ENCODE measurements at regions not wholly inside any gene's neighbourhood (a gene's known extent, or its start where the extent isn't known, plus 50 kb on each side); places are given as distances from the start of the nearest gene placed in this dataset.

DNA sequence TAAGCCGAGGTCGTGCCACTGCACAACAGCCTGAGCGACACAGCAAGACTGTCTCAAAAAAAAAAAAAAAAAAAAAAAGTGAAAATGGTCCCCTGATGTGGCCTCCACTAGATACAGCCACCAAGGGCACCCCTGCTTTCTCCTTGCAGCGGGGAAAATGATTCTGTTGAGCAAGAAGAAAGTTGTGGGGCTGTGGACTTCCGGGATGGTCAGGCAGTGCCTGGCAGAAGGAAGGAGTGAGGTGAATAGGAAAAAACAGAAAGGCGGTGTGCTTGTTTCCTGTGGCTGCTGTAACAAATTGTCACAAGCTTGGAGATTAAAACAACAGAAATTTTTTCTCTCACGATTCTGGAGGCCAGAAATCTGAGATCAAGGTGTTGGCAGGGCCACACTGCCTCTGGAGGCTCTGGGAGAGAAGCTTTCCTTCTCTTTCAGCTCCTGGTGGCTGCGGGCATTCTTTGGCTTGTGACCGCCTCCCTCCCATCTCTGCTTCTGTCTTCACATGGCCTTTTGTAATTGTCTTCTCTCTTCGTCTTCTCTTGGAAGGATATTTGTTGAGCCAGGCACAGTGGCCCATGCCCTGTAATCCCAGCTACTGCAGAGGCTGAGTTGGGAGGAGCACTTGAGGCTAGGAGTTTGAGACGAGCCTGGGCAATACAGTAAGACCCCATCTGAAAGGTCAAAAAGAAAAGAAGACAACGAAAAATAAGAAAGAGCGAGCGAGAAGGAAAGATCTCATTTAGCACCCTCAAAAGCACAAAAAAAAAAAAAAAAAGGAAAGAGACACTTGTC is 116.6 kb upstream of the MED13L start:
- no peak overlapping the region for H3K4me3 Mint-ChIP-seq
- no CpG with 5 or more reads among the region's 14 CpGs for WGBS (ENCODE audit: extremely low coverage, insufficient read length, low lambda C conversion rate)
- no peak overlapping the region; a peak in 1 of 7 replicates for H3K27ac Mint-ChIP-seq

More for the DNA sequence above, 116.6 kb upstream of the MED13L start:
- Histone ChIP-seq H2BK120ac (ENCODE audit: low read depth, low read length, poor library complexity, severe bottlenecking) (no peak overlapping the region), H3K23ac (ENCODE audit: insufficient read length, low read depth, low read length) (no peak overlapping the region), H2BK5ac (ENCODE audit: insufficient read length, low read length) (no peak overlapping the region), H3K4me1 (ENCODE audit: insufficient read depth, low read length) (no peaks in the 10 kb centered on the region), H3K4ac (ENCODE audit: low read depth, low read length) (no peak overlapping the region), H3K9ac (ENCODE audit: extremely low read depth, insufficient read length, low read length) (no peak overlapping the region), H4K20me1 (ENCODE audit: control insufficient read depth, insufficient read depth, insufficient read length) (no peaks in the 10 kb centered on the region), H2BK20ac (ENCODE audit: low read depth, low read length, poor library complexity, severe bottlenecking) (no peak overlapping the region), H3K79me2 (ENCODE audit: insufficient read depth, low read length) (no peaks in the 10 kb centered on the region), H3K4me2 (ENCODE audit: insufficient read depth, insufficient read length, low read length) (no peak overlapping the region), H3K9me3 (ENCODE audit: control insufficient read depth, low read depth, low read length) (no peaks in the 10 kb centered on the region), H4K91ac (ENCODE audit: insufficient read length, low read depth, low read length) (no peak overlapping the region), H4K8ac (replicated peaks; ENCODE audit: insufficient read length, low read depth, low read length) (no peak overlapping the region), H3K27me3 (ENCODE audit: insufficient read depth, low read length) (no peaks in the 10 kb centered on the region), H2AK5ac (ENCODE audit: insufficient read length, low read length) (no peak overlapping the region), H4K5ac (ENCODE audit: insufficient read length, low read depth, low read length) (no peak overlapping the region), H3T11ph (ENCODE audit: low read length) (no peak overlapping the region), H3K79me1 (ENCODE audit: insufficient read depth, low read depth, low read length, poor library complexity, severe bottlenecking) (no peaks in the 10 kb centered on the region), H3K56ac (ENCODE audit: insufficient read length, low read depth, low read length) (no peak overlapping the region), H3K27ac (ENCODE audit: insufficient read length, low read depth, low read length) (no peak overlapping the region), H3K23me2 (ENCODE audit: insufficient read length, low read depth, low read length, poor library complexity, severe bottlenecking) (no peaks in the 10 kb centered on the region), H3K14ac (ENCODE audit: insufficient read depth, low read length) (no peak overlapping the region), H2AFZ (ENCODE audit: low read length) (no peak overlapping the region), H2BK12ac (ENCODE audit: insufficient read length, low read depth, low read length) (no peak overlapping the region), H2BK15ac (ENCODE audit: low read depth, low read length) (no peak overlapping the region), H3K18ac (ENCODE audit: insufficient read length, low read depth, low read length) (no peak overlapping the region)
- H3K27me3 Mint-ChIP-seq (ENCODE audit: low read depth), result no peaks in the 10 kb centered on the region
- H3K4me1 Mint-ChIP-seq, result no peaks in the 10 kb centered on the region
- TF ChIP-seq, protein P1, sequence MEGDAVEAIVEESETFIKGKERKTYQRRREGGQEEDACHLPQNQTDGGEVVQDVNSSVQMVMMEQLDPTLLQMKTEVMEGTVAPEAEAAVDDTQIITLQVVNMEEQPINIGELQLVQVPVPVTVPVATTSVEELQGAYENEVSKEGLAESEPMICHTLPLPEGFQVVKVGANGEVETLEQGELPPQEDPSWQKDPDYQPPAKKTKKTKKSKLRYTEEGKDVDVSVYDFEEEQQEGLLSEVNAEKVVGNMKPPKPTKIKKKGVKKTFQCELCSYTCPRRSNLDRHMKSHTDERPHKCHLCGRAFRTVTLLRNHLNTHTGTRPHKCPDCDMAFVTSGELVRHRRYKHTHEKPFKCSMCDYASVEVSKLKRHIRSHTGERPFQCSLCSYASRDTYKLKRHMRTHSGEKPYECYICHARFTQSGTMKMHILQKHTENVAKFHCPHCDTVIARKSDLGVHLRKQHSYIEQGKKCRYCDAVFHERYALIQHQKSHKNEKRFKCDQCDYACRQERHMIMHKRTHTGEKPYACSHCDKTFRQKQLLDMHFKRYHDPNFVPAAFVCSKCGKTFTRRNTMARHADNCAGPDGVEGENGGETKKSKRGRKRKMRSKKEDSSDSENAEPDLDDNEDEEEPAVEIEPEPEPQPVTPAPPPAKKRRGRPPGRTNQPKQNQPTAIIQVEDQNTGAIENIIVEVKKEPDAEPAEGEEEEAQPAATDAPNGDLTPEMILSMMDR (conservative IDR thresholded peaks at IDR 0.05), result no peak
- H3K9me3 Mint-ChIP-seq, result peaks cover 6 to 12% of the 10 kb centered on the region in 2 experiments; a peak in 4 of 5 replicates
- no peak for DNase-seq
- H3K36me3 Mint-ChIP-seq (ENCODE audit: insufficient read depth in 1 of 3, low read depth in 3 of 3), result peaks cover 0 to 10% (median 0%) of the 10 kb centered on the region in 3 experiments; a peak in 4 of 7 replicates
